ENCODE measurements at regions not wholly inside any gene's neighbourhood (a gene's known extent, or its start where the extent isn't known, plus 50 kb on each side); places are given as distances from the start of the nearest gene placed in this dataset.

GRCh38 chr10:29830531-29831512 lies 196.1 kb upstream of the SVIL start:
- H3K36me3 ChIP-seq (ENCODE audit: control insufficient read depth in 2 of 2, insufficient read depth in 1 of 2, low read length in 2 of 2): no peaks in the 10 kb centered on the region
- TF ChIP-seq BCL6B (tag by site-specific recombination; IDR thresholded peaks at IDR 0.05): no peak
- no peak for TF ChIP-seq ZNF514 (tag by site-specific recombination; IDR thresholded peaks at IDR 0.05)
- no peak for TF ChIP-seq ZNF214 (tag by site-specific recombination; IDR thresholded peaks at IDR 0.05; ENCODE audit: borderline replicate concordance)
- no peak for TF ChIP-seq AEBP2 (tag by site-specific recombination; IDR thresholded peaks at IDR 0.05; ENCODE audit: borderline replicate concordance)
- TF ChIP-seq ZNF335 (tag by site-specific recombination; conservative IDR thresholded peaks at IDR 0.05): no peak
- no peak for TF ChIP-seq PATZ1 (tag by site-specific recombination; IDR thresholded peaks at IDR 0.05)
- no peak for TF ChIP-seq ATF2 (tag by site-specific recombination; IDR thresholded peaks at IDR 0.05; ENCODE audit: low read depth)
- no peak for TF ChIP-seq ZNF704 (tag by site-specific recombination; IDR thresholded peaks at IDR 0.05)
- TF ChIP-seq RBAK (tag by site-specific recombination; IDR thresholded peaks at IDR 0.05): no peak
- no peak for TF ChIP-seq EGR2 (tag by site-specific recombination; IDR thresholded peaks at IDR 0.05; ENCODE audit: low read depth)
- no peak for TF ChIP-seq ZEB2 (tag by site-specific recombination; IDR thresholded peaks at IDR 0.05)
- TF ChIP-seq KLF17 (tag by site-specific recombination; IDR thresholded peaks at IDR 0.05): no peak
- TF ChIP-seq ZNF664 (tag by site-specific recombination; IDR thresholded peaks at IDR 0.05): no peak
- TF ChIP-seq TRIM28 (IDR thresholded peaks at IDR 0.05; ENCODE audit: borderline replicate concordance, low read length): no peak
- TF ChIP-seq SP3 (tag by site-specific recombination; IDR thresholded peaks at IDR 0.05): no peak
- TF ChIP-seq ZNF555 (tag by site-specific recombination; conservative IDR thresholded peaks at IDR 0.05): no peak
- TF ChIP-seq ZNF423 (tag by site-specific recombination; IDR thresholded peaks at IDR 0.05): no peak
- TF ChIP-seq REPIN1 (tag by site-specific recombination; IDR thresholded peaks at IDR 0.05; ENCODE audit: low read depth): no peak
- no peak for TF ChIP-seq ZSCAN18 (tag by site-specific recombination; IDR thresholded peaks at IDR 0.05)
- no peak for TF ChIP-seq ZNF146 (tag by site-specific recombination; IDR thresholded peaks at IDR 0.05)
- no peaks in the 10 kb centered on the region for H3K9me3 ChIP-seq (ENCODE audit: control insufficient read depth, insufficient read depth, low read depth, low read length)
- H3K4me1 ChIP-seq (ENCODE audit: control insufficient read depth, insufficient read depth, low read length): no peaks in the 10 kb centered on the region; the same call in 1 of the 2 replicates
- ChIA-PET CTCF (no interaction called here), POLR2A (no interaction called here)
- H3K27ac ChIP-seq (ENCODE audit: extremely low read depth, low read depth, low read length): no peak overlapping the region
- no peak overlapping the region for H3K4me3 ChIP-seq (ENCODE audit: low read depth, low read length)
